ENCODE measurements at regions not wholly inside any gene's neighbourhood (a gene's known extent, or its start where the extent isn't known, plus 50 kb on each side); places are given as distances from the start of the nearest gene placed in this dataset.

DNA sequence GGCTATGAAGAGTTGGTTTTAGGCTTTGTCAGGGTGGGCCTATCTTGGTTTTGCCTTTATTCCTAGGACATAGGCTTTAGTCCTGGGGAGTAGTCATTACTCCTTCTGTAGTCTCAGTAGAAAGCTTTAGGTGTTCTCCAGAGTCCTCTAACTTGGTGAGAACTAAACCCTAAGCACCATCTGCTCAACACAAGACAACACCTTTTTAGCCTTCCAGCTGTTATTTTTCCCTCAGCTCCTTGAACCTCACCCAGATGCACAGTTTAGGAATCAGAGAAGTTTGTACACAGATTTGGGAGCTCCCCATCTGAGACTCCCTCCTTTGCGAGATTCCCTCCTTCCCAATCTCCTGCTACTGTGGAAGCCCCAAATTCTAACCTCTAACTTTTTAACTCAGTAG is 141.3 kb downstream of the QRSL1 start:
- TF ChIP-seq, protein P1, sequence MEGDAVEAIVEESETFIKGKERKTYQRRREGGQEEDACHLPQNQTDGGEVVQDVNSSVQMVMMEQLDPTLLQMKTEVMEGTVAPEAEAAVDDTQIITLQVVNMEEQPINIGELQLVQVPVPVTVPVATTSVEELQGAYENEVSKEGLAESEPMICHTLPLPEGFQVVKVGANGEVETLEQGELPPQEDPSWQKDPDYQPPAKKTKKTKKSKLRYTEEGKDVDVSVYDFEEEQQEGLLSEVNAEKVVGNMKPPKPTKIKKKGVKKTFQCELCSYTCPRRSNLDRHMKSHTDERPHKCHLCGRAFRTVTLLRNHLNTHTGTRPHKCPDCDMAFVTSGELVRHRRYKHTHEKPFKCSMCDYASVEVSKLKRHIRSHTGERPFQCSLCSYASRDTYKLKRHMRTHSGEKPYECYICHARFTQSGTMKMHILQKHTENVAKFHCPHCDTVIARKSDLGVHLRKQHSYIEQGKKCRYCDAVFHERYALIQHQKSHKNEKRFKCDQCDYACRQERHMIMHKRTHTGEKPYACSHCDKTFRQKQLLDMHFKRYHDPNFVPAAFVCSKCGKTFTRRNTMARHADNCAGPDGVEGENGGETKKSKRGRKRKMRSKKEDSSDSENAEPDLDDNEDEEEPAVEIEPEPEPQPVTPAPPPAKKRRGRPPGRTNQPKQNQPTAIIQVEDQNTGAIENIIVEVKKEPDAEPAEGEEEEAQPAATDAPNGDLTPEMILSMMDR (IDR thresholded peaks at IDR 0.05; ENCODE audit: insufficient read depth, low read length, poor library complexity, severe bottlenecking), result no peak
- no peak for TF ChIP-seq EZH2phosphoT487 (conservative IDR thresholded peaks at IDR 0.05; ENCODE audit: low read length)

Measured in SU-DHL-6 (cell line).